HEK293 (cell line): ENCODE measurements at regions not wholly inside any gene's neighbourhood (a gene's known extent, or its start where the extent isn't known, plus 50 kb on each side); places are given as distances from the start of the nearest gene placed in this dataset.
"Not testable (repeated sequence)": the region's sequence is repeated elsewhere in the genome, so short reads cannot be mapped to it uniquely, and the experiment has no call there.

Source experiments
- CTCF ChIA-PET: fragments of 350-600 bp; formaldehyde crosslinking; extraction: SDS; loops from one replicate; lab custom pipeline; 2021; ENCODE audit warnings: antibody characterized with exemption; lab: Yijun Ruan, JAX
- POLR2A ChIA-PET: fragments of 300-600 bp; formaldehyde crosslinking; extraction: SDS; loops from one replicate; lab custom pipeline; 2020; ENCODE audit warnings: antibody characterized with exemption, inconsistent platforms; lab: Yijun Ruan, JAX
- H3K27ac ChIP-seq: fragments of 200-500 bp; sonication (Bioruptor generic); 2 replicates; pipeline ENCODE4 v1.5.1; 2014; ENCODE audit warnings: low read depth, low read length, control low read depth, inconsistent platforms; ENCODE audit errors: extremely low read depth
- H3K36me3 ChIP-seq, 2 experiments: fragments of 200-500 bp in 1 of 2; sonication (Bioruptor generic) in 1 of 2; 1 replicate in 1 of 2; 2 replicates in 1 of 2; pipeline ENCODE4 v1.5.1; 2014 to 2017; ENCODE audit warnings: inconsistent platforms in 2 of 2, low read length in 2 of 2; ENCODE audit not compliant: control insufficient read depth in 2 of 2, insufficient read depth in 1 of 2
- H3K4me1 ChIP-seq: fragments of 200-500 bp; sonication (Bioruptor generic); 2 replicates; pipeline ENCODE4 v1.5.1; 2014; ENCODE audit warnings: mild to moderate bottlenecking, low read length, inconsistent platforms; ENCODE audit not compliant: control insufficient read depth, insufficient read depth
- H3K4me3 ChIP-seq: 2 replicates; pipeline ENCODE4 v1.5.1; 2011; ENCODE audit warnings: low read depth, mild to moderate bottlenecking, control low read depth, low read length, moderate library complexity
- H3K9me3 ChIP-seq: fragments of 200-500 bp; sonication (Bioruptor generic); 2 replicates; pipeline ENCODE4 v1.5.1; 2014; ENCODE audit warnings: low read depth, low read length, inconsistent platforms; ENCODE audit not compliant: control insufficient read depth, insufficient read depth
- GLI2 ChIP-seq: fragments of 450-650 bp; formaldehyde crosslinking; IDR thresholded peaks from 2 replicates; pipeline ENCODE4; 2017; ENCODE audit warnings: missing biosample characterization, missing genetic modification characterization, low read depth, borderline replicate concordance
- KLF9 ChIP-seq: fragments of 450-650 bp; formaldehyde crosslinking; IDR thresholded peaks from 2 replicates; pipeline ENCODE4 v1.5.1; 2016; ENCODE audit warnings: missing biosample characterization, missing genetic modification characterization, low read depth
- SP2 ChIP-seq: fragments of 450-650 bp; formaldehyde crosslinking; IDR thresholded peaks from 2 replicates; pipeline ENCODE4 v1.5.1; 2016; ENCODE audit warnings: missing biosample characterization, missing genetic modification characterization
- YY2 ChIP-seq: fragments of 450-650 bp; formaldehyde crosslinking; IDR thresholded peaks from 2 replicates; pipeline ENCODE4 v1.5.1; 2016; ENCODE audit warnings: missing biosample characterization, missing genetic modification characterization
- ZBTB21 ChIP-seq: fragments of 450-650 bp; formaldehyde crosslinking; IDR thresholded peaks from 2 replicates; pipeline ENCODE4 v1.5.1; 2017; ENCODE audit warnings: missing biosample characterization, missing genetic modification characterization
- ZFHX2 ChIP-seq: fragments of 450-650 bp; formaldehyde crosslinking; conservative IDR thresholded peaks from 2 replicates; pipeline ENCODE4 v1.5.1; 2016; ENCODE audit warnings: missing biosample characterization, missing genetic modification characterization
- ZNF121 ChIP-seq: fragments of 450-650 bp; formaldehyde crosslinking; IDR thresholded peaks from 2 replicates; pipeline ENCODE4 v1.5.1; 2016; ENCODE audit warnings: missing biosample characterization, missing genetic modification characterization
- ZNF174 ChIP-seq: fragments of 450-650 bp; formaldehyde crosslinking; IDR thresholded peaks from 2 replicates; pipeline ENCODE4 v1.5.0; 2017; ENCODE audit warnings: missing biosample characterization, mild to moderate bottlenecking, missing genetic modification characterization
- ZNF776 ChIP-seq: fragments of 450-650 bp; formaldehyde crosslinking; IDR thresholded peaks from 2 replicates; pipeline ENCODE4 v1.5.0; 2017; ENCODE audit warnings: missing biosample characterization, missing genetic modification characterization, borderline replicate concordance
- ZNF785 ChIP-seq: fragments of 450-650 bp; formaldehyde crosslinking; IDR thresholded peaks from 2 replicates; pipeline ENCODE4 v1.5.1; 2016; ENCODE audit warnings: missing biosample characterization, missing genetic modification characterization
- TF ChIP-seq, protein P1 (sequence below): fragments of 450-650 bp; formaldehyde crosslinking; IDR thresholded peaks from 2 replicates; pipeline ENCODE4 v1.5.1; 2017; ENCODE audit warnings: missing biosample characterization, missing genetic modification characterization
- TF ChIP-seq, protein P2 (sequence below): fragments of 450-650 bp; formaldehyde crosslinking; IDR thresholded peaks from 2 replicates; pipeline ENCODE4 v1.5.1; 2016; ENCODE audit warnings: missing biosample characterization, missing genetic modification characterization
- TF ChIP-seq, protein P3 (sequence below): fragments of 450-650 bp; formaldehyde crosslinking; IDR thresholded peaks from 2 replicates; pipeline ENCODE4 v1.5.1; 2016; ENCODE audit warnings: missing biosample characterization, missing genetic modification characterization, low read depth
- TF ChIP-seq, protein P4 (sequence below): fragments of 450-650 bp; formaldehyde crosslinking; IDR thresholded peaks from 2 replicates; pipeline ENCODE4 v1.5.1; 2016; ENCODE audit warnings: missing biosample characterization, missing genetic modification characterization, borderline replicate concordance

DNA sequence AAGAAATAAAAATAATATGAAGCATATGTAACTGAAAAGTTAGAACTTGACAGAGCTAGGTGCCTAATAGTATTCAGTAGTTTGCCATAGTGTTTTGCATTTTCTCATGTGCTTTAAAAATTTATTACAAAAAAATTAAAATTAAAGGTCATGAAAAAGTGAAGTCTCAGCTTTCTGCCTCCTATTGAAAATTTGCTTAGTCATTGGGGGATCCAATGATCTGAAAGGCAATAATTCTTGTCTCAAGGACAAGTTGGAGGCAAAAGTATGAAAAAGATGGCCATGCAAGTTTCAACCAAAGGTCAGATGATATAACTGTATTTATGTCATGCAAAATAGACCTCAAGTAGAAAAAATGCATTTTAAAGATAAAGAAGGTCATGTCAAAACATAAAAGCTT lies 140.7 kb downstream of the DUSP10 start:
- no peaks in the 10 kb centered on the region for H3K9me3 ChIP-seq
- ChIA-PET POLR2A (no interaction called here), CTCF (interaction anchor here (1.0 kb wide), 1 partner anchor 633 kb away, joined by 3 read pairs; no protein-coding TSS in a partner anchor)
- no peaks in the 10 kb centered on the region for H3K4me1 ChIP-seq
- no peaks in the 10 kb centered on the region for H3K36me3 ChIP-seq
- no peak overlapping the region for H3K27ac ChIP-seq
- H3K4me3 ChIP-seq = no peak overlapping the region
- TF ChIP-seq ZNF776 (tag by site-specific recombination) (no peak), SP2 (tag by site-specific recombination) (no peak), ZNF174 (no peak), ZBTB21 (tag by site-specific recombination) (no peak), KLF9 (tag by site-specific recombination) (no peak)
- TF ChIP-seq, protein P1, sequence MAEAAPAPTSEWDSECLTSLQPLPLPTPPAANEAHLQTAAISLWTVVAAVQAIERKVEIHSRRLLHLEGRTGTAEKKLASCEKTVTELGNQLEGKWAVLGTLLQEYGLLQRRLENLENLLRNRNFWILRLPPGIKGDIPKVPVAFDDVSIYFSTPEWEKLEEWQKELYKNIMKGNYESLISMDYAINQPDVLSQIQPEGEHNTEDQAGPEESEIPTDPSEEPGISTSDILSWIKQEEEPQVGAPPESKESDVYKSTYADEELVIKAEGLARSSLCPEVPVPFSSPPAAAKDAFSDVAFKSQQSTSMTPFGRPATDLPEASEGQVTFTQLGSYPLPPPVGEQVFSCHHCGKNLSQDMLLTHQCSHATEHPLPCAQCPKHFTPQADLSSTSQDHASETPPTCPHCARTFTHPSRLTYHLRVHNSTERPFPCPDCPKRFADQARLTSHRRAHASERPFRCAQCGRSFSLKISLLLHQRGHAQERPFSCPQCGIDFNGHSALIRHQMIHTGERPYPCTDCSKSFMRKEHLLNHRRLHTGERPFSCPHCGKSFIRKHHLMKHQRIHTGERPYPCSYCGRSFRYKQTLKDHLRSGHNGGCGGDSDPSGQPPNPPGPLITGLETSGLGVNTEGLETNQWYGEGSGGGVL (tag by site-specific recombination) = no peak

DNA sequence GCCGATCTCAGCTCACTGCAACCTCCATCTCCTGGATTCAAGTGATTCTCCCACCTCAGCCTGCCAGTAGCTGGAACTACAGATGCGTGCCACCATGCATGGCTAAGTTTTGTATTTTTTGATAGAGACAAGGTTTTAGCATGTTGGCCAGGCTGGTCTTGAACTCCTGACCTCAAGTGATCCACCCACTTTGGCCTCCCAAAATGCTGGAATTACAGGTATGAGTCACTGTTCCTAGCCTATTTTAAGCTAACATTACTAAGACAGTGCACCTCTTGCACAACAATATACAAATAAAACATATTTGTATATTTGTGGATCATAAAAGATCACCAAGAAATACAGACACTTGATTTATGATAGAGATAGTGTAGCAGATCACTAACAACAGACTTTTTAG lies 139.1 kb downstream of the DUSP10 start:
- no peaks in the 10 kb centered on the region for H3K4me1 ChIP-seq
- ChIA-PET POLR2A (no interaction called here), CTCF (no interaction called here)
- H3K9me3 ChIP-seq = no peaks in the 10 kb centered on the region
- no peak overlapping the region for H3K27ac ChIP-seq
- no peak overlapping the region for H3K4me3 ChIP-seq
- TF ChIP-seq, protein P2, sequence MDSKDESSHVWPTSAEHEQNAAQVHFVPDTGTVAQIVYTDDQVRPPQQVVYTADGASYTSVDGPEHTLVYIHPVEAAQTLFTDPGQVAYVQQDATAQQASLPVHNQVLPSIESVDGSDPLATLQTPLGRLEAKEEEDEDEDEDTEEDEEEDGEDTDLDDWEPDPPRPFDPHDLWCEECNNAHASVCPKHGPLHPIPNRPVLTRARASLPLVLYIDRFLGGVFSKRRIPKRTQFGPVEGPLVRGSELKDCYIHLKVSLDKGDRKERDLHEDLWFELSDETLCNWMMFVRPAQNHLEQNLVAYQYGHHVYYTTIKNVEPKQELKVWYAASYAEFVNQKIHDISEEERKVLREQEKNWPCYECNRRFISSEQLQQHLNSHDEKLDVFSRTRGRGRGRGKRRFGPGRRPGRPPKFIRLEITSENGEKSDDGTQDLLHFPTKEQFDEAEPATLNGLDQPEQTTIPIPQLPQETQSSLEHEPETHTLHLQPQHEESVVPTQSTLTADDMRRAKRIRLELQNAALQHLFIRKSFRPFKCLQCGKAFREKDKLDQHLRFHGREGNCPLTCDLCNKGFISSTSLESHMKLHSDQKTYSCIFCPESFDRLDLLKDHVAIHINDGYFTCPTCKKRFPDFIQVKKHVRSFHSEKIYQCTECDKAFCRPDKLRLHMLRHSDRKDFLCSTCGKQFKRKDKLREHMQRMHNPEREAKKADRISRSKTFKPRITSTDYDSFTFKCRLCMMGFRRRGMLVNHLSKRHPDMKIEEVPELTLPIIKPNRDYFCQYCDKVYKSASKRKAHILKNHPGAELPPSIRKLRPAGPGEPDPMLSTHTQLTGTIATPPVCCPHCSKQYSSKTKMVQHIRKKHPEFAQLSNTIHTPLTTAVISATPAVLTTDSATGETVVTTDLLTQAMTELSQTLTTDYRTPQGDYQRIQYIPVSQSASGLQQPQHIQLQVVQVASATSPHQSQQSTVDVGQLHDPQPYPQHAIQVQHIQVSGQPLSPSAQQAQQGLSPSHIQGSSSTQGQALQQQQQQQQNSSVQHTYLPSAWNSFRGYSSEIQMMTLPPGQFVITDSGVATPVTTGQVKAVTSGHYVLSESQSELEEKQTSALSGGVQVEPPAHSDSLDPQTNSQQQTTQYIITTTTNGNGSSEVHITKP (tag by site-specific recombination) = no peak
- TF ChIP-seq ZFHX2 (tag by site-specific recombination) (no peak), YY2 (tag by site-specific recombination) (no peak), ZNF121 (tag by site-specific recombination) (no peak), ZNF785 (tag by site-specific recombination) (no peak), GLI2 (tag by site-specific recombination) (no peak)
- TF ChIP-seq, protein P3, sequence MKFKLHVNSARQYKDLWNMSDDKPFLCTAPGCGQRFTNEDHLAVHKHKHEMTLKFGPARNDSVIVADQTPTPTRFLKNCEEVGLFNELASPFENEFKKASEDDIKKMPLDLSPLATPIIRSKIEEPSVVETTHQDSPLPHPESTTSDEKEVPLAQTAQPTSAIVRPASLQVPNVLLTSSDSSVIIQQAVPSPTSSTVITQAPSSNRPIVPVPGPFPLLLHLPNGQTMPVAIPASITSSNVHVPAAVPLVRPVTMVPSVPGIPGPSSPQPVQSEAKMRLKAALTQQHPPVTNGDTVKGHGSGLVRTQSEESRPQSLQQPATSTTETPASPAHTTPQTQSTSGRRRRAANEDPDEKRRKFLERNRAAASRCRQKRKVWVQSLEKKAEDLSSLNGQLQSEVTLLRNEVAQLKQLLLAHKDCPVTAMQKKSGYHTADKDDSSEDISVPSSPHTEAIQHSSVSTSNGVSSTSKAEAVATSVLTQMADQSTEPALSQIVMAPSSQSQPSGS = no peak
- TF ChIP-seq, protein P4, sequence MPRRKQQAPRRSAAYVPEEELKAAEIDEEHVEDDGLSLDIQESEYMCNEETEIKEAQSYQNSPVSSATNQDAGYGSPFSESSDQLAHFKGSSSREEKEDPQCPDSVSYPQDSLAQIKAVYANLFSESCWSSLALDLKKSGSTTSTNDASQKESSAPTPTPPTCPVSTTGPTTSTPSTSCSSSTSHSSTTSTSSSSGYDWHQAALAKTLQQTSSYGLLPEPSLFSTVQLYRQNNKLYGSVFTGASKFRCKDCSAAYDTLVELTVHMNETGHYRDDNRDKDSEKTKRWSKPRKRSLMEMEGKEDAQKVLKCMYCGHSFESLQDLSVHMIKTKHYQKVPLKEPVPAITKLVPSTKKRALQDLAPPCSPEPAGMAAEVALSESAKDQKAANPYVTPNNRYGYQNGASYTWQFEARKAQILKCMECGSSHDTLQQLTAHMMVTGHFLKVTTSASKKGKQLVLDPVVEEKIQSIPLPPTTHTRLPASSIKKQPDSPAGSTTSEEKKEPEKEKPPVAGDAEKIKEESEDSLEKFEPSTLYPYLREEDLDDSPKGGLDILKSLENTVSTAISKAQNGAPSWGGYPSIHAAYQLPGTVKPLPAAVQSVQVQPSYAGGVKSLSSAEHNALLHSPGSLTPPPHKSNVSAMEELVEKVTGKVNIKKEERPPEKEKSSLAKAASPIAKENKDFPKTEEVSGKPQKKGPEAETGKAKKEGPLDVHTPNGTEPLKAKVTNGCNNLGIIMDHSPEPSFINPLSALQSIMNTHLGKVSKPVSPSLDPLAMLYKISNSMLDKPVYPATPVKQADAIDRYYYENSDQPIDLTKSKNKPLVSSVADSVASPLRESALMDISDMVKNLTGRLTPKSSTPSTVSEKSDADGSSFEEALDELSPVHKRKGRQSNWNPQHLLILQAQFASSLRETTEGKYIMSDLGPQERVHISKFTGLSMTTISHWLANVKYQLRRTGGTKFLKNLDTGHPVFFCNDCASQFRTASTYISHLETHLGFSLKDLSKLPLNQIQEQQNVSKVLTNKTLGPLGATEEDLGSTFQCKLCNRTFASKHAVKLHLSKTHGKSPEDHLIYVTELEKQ (tag by site-specific recombination) = no peak
- no peaks in the 10 kb centered on the region for H3K36me3 ChIP-seq

DNA sequence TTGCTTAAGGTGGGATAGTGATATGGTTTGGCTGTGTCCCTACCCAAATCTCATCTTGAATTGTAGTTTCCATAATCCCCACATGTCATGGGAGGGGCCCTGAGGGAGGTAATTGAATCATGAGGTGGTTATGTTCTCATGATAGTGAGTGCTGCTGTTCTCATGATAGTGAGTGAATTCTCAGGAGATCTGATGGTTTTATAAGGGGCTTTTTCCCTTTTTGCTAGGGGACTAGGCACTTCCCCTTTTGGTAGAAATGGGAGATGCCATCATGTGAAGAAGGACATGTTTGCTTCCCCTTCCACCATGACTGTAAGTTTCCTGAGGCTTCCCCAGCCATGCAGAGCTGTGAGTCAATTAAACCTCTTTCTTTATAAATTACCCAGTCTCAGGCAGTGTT lies 137.5 kb downstream of the DUSP10 start:
- CTCF ChIA-PET = interaction anchor here (0.7 kb wide), 1 partner anchor 35 kb away, joined by 5 read pairs; no protein-coding TSS in a partner anchor
- POLR2A ChIA-PET, H3K4me3 ChIP-seq: not testable (repeated sequence)

More for the DNA sequence above, 137.5 kb downstream of the DUSP10 start:
- H3K27ac ChIP-seq, H3K36me3 ChIP-seq, H3K9me3 ChIP-seq, H3K4me1 ChIP-seq: not testable (repeated sequence)
